Activated CD8-positive, alpha-beta memory T cell treated with anti-CD3 and anti-CD28 coated beads, Interleukin-2, amount 50 U/mL, for 4 hours (primary cell): ENCODE measurements at regions not wholly inside any gene's neighbourhood (a gene's known extent, or its start where the extent isn't known, plus 50 kb on each side); places are given as distances from the start of the nearest gene placed in this dataset.

Experiments
- DNase-seq: peaks from one replicate; pipeline ENCODE4 v3.0.0-alpha.2; 2020

GRCh38 chr6:169988769-169989550, 237.5 kb downstream of the ERMARD start:
- no peak for DNase-seq

GRCh38 chr6:169986848-169987498, 235.6 kb downstream of the ERMARD start:
- DNase-seq: no peak

GRCh38 chr6:169986171-169986847, 234.9 kb downstream of the ERMARD start:
- DNase-seq: no peak

GRCh38 chr6:169985121-169986015, 233.9 kb downstream of the ERMARD start:
- DNase-seq: no peak

- no peak for DNase-seq
Measured at GRCh38 chr6:169984181-169985120, 233.0 kb downstream of the ERMARD start.

GRCh38 chr6:169983651-169984050, 232.2 kb downstream of the ERMARD start:
- no peak for DNase-seq

GRCh38 chr6:169982461-169983386, 231.3 kb downstream of the ERMARD start:
- no peak for DNase-seq

- no peak for DNase-seq
Measured at GRCh38 chr6:169981969-169982368, 230.5 kb downstream of the ERMARD start.

GRCh38 chr6:169981568-169981967, 230.1 kb downstream of the ERMARD start:
- DNase-seq: no peak

GRCh38 chr6:169980826-169981450, 229.5 kb downstream of the ERMARD start:
- no peak for DNase-seq

GRCh38 chr6:169979873-169980432, 228.5 kb downstream of the ERMARD start:
- DNase-seq: no peak

- DNase-seq: no peak
Measured at GRCh38 chr6:169978615-169979161, 227.3 kb downstream of the ERMARD start.

GRCh38 chr6:169977434-169978265, 226.2 kb downstream of the ERMARD start:
- DNase-seq: no peak

GRCh38 chr6:169976301-169977081, 225.1 kb downstream of the ERMARD start:
- DNase-seq: no peak

- DNase-seq: no peak
Measured at GRCh38 chr6:169975701-169976100, 224.3 kb downstream of the ERMARD start.

GRCh38 chr6:169975286-169975685, 223.9 kb downstream of the ERMARD start:
- DNase-seq: no peak

GRCh38 chr6:169974663-169975062, 223.2 kb downstream of the ERMARD start:
- no peak for DNase-seq
